ENCODE measurements at regions not wholly inside any gene's neighbourhood (a gene's known extent, or its start where the extent isn't known, plus 50 kb on each side); places are given as distances from the start of the nearest gene placed in this dataset.

- no peak for DNase-seq (ENCODE audit: low read depth in 4 of 4, low spot score in 3 of 4)
Measured at GRCh38 chrX:30951003-30951402, 61.9 kb upstream of the TAB3 start.

DNA sequence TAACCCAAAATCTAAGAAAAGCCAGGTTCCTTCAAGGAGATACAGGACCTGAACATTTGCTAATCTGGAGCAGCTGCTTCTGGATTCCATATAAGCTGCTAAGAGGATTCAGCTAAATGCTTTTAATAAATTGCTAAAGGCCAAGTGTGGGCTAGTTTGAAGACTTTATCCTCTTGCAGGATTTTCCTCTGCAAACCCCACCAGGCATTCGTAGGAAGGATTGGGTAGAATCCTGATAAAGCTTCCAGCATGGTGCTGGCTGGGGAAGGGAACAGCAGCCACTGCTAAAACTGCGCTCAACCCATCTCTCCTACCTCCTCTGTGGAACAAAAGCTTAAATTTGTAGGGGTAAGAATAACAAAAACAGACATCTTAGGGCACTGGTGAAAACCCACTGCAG lies 61.3 kb upstream of the TAB3 start:
- DNase-seq (ENCODE audit: low read depth in 4 of 4, low spot score in 3 of 4): no peak

GRCh38 chrX:30949554-30949953 lies 60.5 kb upstream of the TAB3 start:
- DNase-seq (ENCODE audit: low read depth in 4 of 4, low spot score in 3 of 4): no peak

- DNase-seq (ENCODE audit: low read depth in 4 of 4, low spot score in 3 of 4): no peak
Measured at GRCh38 chrX:30948626-30949025, 59.6 kb upstream of the TAB3 start.

DNA sequence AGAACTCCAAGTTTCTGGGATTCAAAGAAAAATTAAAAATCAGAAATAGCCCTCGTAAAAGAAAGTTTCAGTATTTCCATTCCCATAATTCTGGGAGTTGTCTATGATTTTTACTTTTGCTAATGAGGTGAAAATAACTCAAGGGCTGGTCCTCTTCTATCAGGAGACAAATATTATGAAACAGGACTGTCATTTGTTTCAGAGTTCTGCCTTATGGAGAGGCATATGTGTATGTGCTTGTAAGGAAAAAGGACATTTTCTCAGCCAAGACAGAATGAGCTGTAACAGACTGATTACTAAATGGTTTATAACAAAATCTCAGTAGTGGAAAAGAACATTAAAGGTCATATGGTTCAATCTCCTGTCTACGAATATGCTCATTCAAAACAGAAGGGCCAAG lies 59.0 kb upstream of the TAB3 start:
- DNase-seq (ENCODE audit: low read depth in 4 of 4, low spot score in 3 of 4): no peak

- no peak for DNase-seq (ENCODE audit: low read depth in 4 of 4, low spot score in 3 of 4)
Measured at GRCh38 chrX:30943984-30944383, 54.9 kb upstream of the TAB3 start.

DNA sequence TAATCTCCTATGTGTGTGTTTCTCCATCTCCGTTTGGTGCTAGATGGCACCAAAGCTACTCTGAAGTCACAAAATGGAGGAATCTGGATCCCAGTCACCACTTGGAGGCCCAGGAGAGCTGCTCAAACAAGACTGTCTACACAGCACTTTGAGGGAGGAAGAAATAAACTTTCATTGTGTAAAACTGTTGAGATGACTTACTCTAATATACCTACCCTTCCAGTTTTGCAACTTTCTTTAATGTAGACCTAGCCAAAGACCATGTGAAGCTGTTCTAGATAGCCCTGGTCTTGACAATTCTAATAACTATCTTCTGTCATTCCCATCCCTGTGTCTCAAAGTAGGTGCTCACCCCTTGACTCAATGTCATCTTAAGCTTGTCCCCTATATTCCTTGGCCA lies 52.8 kb upstream of the TAB3 start:
- DNase-seq (ENCODE audit: low read depth in 4 of 4, low spot score in 3 of 4): no peak

DNA sequence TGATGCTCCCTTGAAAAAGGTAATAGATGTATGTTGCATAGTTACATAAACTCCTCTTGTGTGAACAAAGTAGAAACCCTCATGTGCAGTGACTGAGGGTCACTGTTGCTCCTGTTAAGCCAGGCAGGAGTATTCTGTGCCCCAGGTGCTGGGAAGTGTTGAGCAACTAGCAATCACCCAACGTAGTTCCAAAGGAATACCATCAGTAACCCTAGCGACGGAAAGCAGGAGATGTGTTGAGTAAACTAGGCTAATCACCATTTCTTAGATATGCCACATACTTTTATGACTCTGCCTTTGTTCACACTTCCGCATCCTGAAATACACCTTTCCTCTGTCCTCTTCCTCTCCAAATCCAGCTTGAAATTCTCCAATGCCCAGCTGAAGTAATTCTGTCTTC lies 50.9 kb upstream of the TAB3 start:
- no peak for DNase-seq (ENCODE audit: low read depth in 4 of 4, low spot score in 3 of 4)

All from right renal pelvis (tissue), 4 donors.